Urinary bladder (tissue), 3 donors: ENCODE measurements at regions not wholly inside any gene's neighbourhood (a gene's known extent, or its start where the extent isn't known, plus 50 kb on each side); places are given as distances from the start of the nearest gene placed in this dataset.

ENCODE experiments used
- DNase-seq: peaks from one replicate; pipeline ENCODE4 v3.0.0-alpha.2; 2015; ENCODE audit errors: extremely low spot score
- H3K27ac ChIP-seq: one replicate; pipeline ENCODE4 v1.5.1; 2013; ENCODE audit warnings: low read depth, mild to moderate bottlenecking, moderate library complexity
- H3K36me3 ChIP-seq: one replicate; pipeline ENCODE4 v1.6.1; 2013; ENCODE audit warnings: mild to moderate bottlenecking, moderate library complexity; ENCODE audit not compliant: insufficient read depth
- H3K4me1 ChIP-seq: one replicate; pipeline ENCODE4 v1.6.1; 2013; ENCODE audit warnings: mild to moderate bottlenecking, moderate library complexity; ENCODE audit not compliant: insufficient read depth
- H3K4me3 ChIP-seq: one replicate; pipeline ENCODE4 v1.5.1; 2013; ENCODE audit warnings: low read depth, low read length
- WGBS: extraction: QIAGEN DNeasy Blood & Tissue Kit; methylation state at CpG from one replicate; pipeline ENCODE4 v1.1.7; 2013; 5-methylcytosine and 5-hydroxymethylcytosine counted together
- donor health status: healthy with polysubstance abuse.
- donor health status: healthy.

- Histone ChIP-seq H3K4me3 (no peak overlapping the region), H3K36me3 (no peaks in the 10 kb centered on the region), H3K4me1 (no peaks in the 10 kb centered on the region), H3K27ac (no peak overlapping the region)
- no peak for DNase-seq
- 79% methylated on average over 3 of the region's 3 CpGs for WGBS
These were observed 64.5 kb downstream of the TUSC1 start for GRCh38 chr9:25613709-25614108.

GRCh38 chr9:25603106-25603505, 75.1 kb downstream of the TUSC1 start:
- Histone ChIP-seq H3K4me1 (peaks cover 3% of the 10 kb centered on the region), H3K36me3 (no peaks in the 10 kb centered on the region), H3K27ac (no peak overlapping the region), H3K4me3 (no peak overlapping the region)
- DNase-seq, result no peak

DNA sequence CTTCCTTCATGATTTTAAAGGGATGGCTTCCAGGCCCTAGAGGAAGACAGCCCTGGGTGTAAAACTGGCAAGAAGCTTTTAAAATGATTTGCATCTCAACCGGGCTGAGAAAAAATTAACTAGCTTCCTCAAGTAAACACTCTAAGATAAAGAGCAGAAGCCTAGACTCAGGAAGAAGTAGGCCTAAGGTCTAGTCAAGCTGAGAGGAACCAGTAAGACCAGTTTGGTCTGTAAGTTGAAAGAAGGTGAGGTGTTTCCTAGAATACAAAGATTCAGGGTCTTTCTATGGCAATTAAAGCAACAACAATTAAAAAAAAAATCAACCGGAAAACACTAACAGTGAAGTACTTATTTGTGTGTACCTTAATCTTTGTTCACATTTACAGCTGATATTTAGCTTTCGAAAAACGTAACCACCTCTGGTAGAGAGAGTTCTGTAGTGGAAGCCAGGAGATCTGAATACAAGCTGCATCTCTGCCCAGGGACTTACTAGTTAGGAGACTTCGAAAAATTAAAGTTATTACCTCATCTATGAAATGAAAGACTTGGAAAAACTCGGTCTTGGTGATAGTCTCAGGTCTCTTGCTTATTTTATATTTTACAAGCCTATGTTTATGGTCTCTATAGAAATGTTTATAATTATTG, 75.7 kb downstream of the TUSC1 start:
- Histone ChIP-seq H3K36me3 (no peaks in the 10 kb centered on the region), H3K4me3 (no peak overlapping the region), H3K27ac (no peak overlapping the region), H3K4me1 (peaks cover 3% of the 10 kb centered on the region)
- 64% methylated on average over 6 of the region's 6 CpGs for WGBS
- peak; percentile 23 for DNase-seq

DNA sequence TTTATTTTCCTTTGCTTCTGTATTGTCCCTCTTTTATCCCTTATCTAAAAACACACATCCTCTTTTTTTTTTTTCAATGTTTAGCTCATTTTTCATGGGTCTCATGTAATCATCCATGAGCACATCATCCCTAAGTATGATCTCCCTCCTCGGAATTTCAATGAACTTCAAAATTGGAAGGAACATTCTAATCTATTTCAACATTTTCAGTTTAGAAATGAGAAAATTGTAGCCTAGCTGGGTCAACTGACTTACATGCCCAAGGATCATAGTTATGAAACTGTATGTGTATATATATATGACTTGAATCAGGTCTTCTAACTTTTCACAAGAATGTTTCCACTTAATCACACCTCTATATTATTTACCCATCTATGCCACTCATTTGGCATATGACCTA, 77.7 kb downstream of the TUSC1 start:
- Histone ChIP-seq H3K36me3 (no peaks in the 10 kb centered on the region), H3K4me1 (peaks cover 3% of the 10 kb centered on the region)

DNA sequence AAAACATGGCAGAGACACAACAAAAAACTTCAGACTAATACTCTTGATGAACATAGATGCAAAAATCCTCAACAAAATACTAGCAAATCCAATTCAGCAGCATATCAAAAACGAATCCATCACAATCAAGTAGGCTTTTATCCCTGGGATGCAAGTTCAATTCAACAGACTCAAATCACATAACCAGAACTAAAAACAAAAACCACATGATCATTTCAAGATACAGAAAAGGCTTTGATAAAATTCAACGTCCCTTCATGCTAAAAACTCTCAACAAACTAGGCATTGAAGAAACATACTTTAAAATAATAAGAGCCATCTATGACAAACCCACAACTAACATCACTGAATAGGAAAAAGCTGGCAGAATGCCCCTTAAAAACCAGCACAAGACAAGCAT, 93.6 kb downstream of the TUSC1 start:
- Histone ChIP-seq H3K4me3 (no peak overlapping the region), H3K4me1 (no peaks in the 10 kb centered on the region), H3K36me3 (no peaks in the 10 kb centered on the region), H3K27ac (no peak overlapping the region)
- no peak for DNase-seq
- WGBS, result 65% methylated on average over 2 of the region's 2 CpGs

More for the DNA sequence above, 77.7 kb downstream of the TUSC1 start:
- Histone ChIP-seq H3K4me3 (no peak overlapping the region), H3K27ac (no peak overlapping the region)
- WGBS, result 86% methylated on average over 1 of the region's 1 CpG
- no peak for DNase-seq

- Histone ChIP-seq H3K27ac (no peak overlapping the region), H3K36me3 (no peaks in the 10 kb centered on the region), H3K4me1 (no peaks in the 10 kb centered on the region), H3K4me3 (no peak overlapping the region)
- WGBS, result 89% methylated on average over 5 of the region's 5 CpGs
- DNase-seq, result no peak
These were observed 105.0 kb downstream of the TUSC1 start for GRCh38 chr9:25573281-25573680.

- H3K4me1 ChIP-seq, result no peaks in the 10 kb centered on the region
- no peaks in the 10 kb centered on the region for H3K36me3 ChIP-seq
- H3K27ac ChIP-seq, result no peak overlapping the region
- 76% methylated on average over 2 of the region's 2 CpGs for WGBS
- DNase-seq, result no peak
- no peak overlapping the region for H3K4me3 ChIP-seq
These were observed 106.8 kb downstream of the TUSC1 start for GRCh38 chr9:25571491-25571890.

DNA sequence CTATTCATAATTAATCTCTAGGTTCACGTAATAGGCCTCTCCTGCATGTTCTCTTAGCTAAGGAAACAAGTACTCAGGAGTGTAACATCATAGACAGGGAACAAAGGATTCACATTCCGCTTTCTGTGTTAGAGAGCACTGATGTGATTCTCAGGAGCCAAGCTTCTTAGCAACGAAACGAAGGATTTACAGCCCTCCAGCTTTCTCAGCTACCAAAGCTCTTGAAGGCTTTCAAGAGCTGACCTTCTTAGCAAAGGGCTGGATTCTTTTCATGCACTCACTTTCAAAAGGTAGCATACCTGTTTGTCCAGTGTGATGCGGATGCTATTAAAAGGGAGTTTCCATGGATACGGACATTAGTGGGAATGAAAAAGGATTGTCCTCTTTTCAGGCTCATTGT, 107.4 kb downstream of the TUSC1 start:
- no peak for DNase-seq
- H3K36me3 ChIP-seq, result no peaks in the 10 kb centered on the region
- no peaks in the 10 kb centered on the region for H3K4me1 ChIP-seq
- 83% methylated on average over 6 of the region's 6 CpGs for WGBS
- H3K4me3 ChIP-seq, result no peak overlapping the region
- no peak overlapping the region for H3K27ac ChIP-seq

DNA sequence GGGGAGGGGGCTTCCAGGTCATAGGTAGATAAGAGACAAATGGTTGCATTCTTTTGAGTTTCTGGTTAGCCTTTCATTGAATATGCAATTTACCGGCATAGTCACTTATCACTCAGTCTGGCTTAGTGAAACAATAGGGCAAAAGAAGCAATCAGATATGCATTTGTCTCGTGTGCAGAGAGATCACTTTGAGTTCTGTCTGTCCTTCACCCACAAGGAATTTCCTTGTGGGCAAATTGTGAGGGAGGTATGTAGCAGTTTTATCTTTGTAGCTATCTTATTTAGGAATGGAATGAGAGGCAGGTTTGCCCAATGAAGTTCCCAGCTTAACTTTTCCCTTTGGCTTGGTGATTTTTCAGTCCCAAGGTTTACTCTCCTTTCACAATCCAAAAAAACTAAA, 116.1 kb downstream of the TUSC1 start:
- H3K36me3 ChIP-seq, result no peaks in the 10 kb centered on the region
- DNase-seq, result no peak
- H3K4me3 ChIP-seq, result no peak overlapping the region
- 77% methylated on average over 2 of the region's 2 CpGs for WGBS
- H3K27ac ChIP-seq, result no peak overlapping the region
- H3K4me1 ChIP-seq, result no peaks in the 10 kb centered on the region

GRCh38 chr9:25557645-25558300, 120.5 kb downstream of the TUSC1 start:
- no peak overlapping the region for H3K4me3 ChIP-seq
- 51% methylated on average over 6 of the region's 6 CpGs for WGBS
- H3K36me3 ChIP-seq, result no peaks in the 10 kb centered on the region
- no peak for DNase-seq
- H3K4me1 ChIP-seq, result no peaks in the 10 kb centered on the region
- H3K27ac ChIP-seq, result no peak overlapping the region

GRCh38 chr9:25556540-25556939, 121.7 kb downstream of the TUSC1 start:
- H3K36me3 ChIP-seq, result no peaks in the 10 kb centered on the region
- H3K4me3 ChIP-seq, result no peak overlapping the region
- H3K4me1 ChIP-seq, result no peaks in the 10 kb centered on the region
- DNase-seq, result no peak
- no peak overlapping the region for H3K27ac ChIP-seq
- WGBS, result 90% methylated on average over 1 of the region's 1 CpG

DNA sequence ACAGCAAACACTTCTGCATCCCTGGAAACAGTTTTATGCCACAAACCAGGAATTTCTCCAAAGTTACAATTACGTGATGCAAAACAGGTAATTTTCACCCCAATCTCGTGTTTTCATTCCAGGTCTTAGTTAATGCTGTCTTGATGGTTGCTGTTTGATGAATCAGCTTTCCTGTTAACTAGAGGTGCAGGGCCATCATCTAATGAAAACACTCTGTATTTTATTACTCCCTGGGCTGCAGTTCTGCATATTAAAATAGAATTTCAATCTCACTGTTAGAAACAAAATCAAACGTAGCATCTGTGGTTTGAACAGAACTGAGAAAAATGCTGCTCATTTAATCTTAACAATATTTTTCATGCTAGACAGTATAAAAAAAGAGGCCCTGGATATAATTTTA, 129.4 kb downstream of the TUSC1 start:
- no peak for DNase-seq
- H3K36me3 ChIP-seq, result no peaks in the 10 kb centered on the region
- no peaks in the 10 kb centered on the region for H3K4me1 ChIP-seq
- no peak overlapping the region for H3K4me3 ChIP-seq
- no peak overlapping the region for H3K27ac ChIP-seq
- 53% methylated on average over 3 of the region's 3 CpGs for WGBS

GRCh38 chr9:25543806-25544205, 134.4 kb downstream of the TUSC1 start:
- Histone ChIP-seq H3K27ac (no peak overlapping the region), H3K4me3 (no peak overlapping the region), H3K4me1 (no peaks in the 10 kb centered on the region), H3K36me3 (no peaks in the 10 kb centered on the region)
- no peak for DNase-seq
- WGBS, result 93% methylated on average over 7 of the region's 7 CpGs

DNA sequence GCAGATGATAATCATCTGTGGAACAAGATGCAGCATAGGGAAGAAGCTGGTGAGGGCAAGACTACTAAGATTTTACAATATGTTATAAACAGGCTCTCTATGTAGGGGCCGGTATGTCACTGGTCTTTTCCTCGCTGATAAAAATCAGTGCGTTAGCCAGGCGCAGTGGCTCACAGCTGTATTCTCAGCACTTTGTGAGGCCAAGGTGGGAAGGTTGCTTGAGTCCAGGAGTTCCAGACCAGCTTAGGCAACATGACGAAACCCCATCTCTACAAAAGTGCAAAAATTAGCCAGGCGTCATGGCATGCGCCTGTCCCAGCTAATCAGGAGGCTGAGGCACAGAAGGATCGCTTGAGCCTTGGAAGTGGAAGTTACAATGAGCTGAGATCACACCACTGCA, 135.9 kb downstream of the TUSC1 start:
- H3K4me1 ChIP-seq, result no peaks in the 10 kb centered on the region
- WGBS, result 74% methylated on average over 8 of the region's 8 CpGs
- no peaks in the 10 kb centered on the region for H3K36me3 ChIP-seq
- no peak overlapping the region for H3K4me3 ChIP-seq
- no peak for DNase-seq
- H3K27ac ChIP-seq, result no peak overlapping the region
